Cardiac muscle cell (in vitro differentiated cells and primary cell): ENCODE measurements at regions not wholly inside any gene's neighbourhood (a gene's known extent, or its start where the extent isn't known, plus 50 kb on each side); places are given as distances from the start of the nearest gene placed in this dataset.

Experiments used
- DNase-seq, 2 donors: peaks; one replicate each; pipeline versions ENCODE4 v3.0.0 to v3.0.0-alpha.2; 2010 to 2017; ENCODE audit warnings: low read depth in 1 of 2, low spot score in 1 of 2
- H3K27ac ChIP-seq: fragments of 200-600 bp; sonication (generic); 2 replicates; pipeline ENCODE4 v1.5.1; 2016
- H3K27me3 ChIP-seq: fragments of 200-600 bp; sonication (generic); 2 replicates; pipeline ENCODE4 v1.6.0; 2016; ENCODE audit warnings: control low read depth
- H3K36me3 ChIP-seq: fragments of 200-600 bp; sonication (generic); 2 replicates; pipeline ENCODE4 v1.5.1; 2016; ENCODE audit warnings: control low read depth
- H3K4me1 ChIP-seq: fragments of 200-600 bp; sonication (generic); 2 replicates; pipeline ENCODE4 v1.8.1; 2017; ENCODE audit warnings: low read depth, mild to moderate bottlenecking, mixed run types
- H3K4me3 ChIP-seq: fragments of 200-600 bp; sonication (generic); 2 replicates; pipeline ENCODE4 v1.5.1; 2016; ENCODE audit warnings: mild to moderate bottlenecking
- H3K9me3 ChIP-seq: fragments of 200-600 bp; sonication (generic); 2 replicates; pipeline ENCODE4 v1.5.1; 2017; ENCODE audit warnings: low read depth, mild to moderate bottlenecking, control low read depth
- TF ChIP-seq, protein P1 (sequence below): IDR thresholded peaks from 2 replicates; pipeline ENCODE4 v1.5.1; 2012; ENCODE audit warnings: low read depth, mild to moderate bottlenecking, low read length

DNA sequence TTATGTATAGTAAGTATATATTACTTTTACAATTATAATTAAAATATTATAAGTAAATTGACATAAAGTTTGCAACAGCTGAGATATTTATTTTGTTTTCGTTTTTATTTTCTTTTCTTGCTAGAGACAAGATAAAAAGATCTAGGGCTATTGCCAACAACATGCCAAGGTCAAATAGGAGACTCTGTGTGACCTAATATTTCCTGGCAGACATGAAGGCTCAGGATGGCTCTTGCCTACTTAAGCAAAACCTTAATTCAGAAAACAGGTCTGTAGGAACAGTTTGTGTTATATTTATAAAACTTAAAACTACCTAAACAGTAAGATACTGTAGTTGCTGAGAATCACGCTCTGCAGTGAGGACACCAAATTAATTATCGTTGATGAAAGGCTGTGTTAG is 145.2 kb downstream of the RFC3 start:
- Histone ChIP-seq H3K27me3 (no peaks in the 10 kb centered on the region), H3K9me3 (no peaks in the 10 kb centered on the region), H3K36me3 (no peaks in the 10 kb centered on the region), H3K4me3 (no peak overlapping the region), H3K27ac (no peak overlapping the region), H3K4me1 (no peaks in the 10 kb centered on the region)
- TF ChIP-seq, protein P1, sequence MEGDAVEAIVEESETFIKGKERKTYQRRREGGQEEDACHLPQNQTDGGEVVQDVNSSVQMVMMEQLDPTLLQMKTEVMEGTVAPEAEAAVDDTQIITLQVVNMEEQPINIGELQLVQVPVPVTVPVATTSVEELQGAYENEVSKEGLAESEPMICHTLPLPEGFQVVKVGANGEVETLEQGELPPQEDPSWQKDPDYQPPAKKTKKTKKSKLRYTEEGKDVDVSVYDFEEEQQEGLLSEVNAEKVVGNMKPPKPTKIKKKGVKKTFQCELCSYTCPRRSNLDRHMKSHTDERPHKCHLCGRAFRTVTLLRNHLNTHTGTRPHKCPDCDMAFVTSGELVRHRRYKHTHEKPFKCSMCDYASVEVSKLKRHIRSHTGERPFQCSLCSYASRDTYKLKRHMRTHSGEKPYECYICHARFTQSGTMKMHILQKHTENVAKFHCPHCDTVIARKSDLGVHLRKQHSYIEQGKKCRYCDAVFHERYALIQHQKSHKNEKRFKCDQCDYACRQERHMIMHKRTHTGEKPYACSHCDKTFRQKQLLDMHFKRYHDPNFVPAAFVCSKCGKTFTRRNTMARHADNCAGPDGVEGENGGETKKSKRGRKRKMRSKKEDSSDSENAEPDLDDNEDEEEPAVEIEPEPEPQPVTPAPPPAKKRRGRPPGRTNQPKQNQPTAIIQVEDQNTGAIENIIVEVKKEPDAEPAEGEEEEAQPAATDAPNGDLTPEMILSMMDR, result no peak
- DNase-seq, result no peak

DNA sequence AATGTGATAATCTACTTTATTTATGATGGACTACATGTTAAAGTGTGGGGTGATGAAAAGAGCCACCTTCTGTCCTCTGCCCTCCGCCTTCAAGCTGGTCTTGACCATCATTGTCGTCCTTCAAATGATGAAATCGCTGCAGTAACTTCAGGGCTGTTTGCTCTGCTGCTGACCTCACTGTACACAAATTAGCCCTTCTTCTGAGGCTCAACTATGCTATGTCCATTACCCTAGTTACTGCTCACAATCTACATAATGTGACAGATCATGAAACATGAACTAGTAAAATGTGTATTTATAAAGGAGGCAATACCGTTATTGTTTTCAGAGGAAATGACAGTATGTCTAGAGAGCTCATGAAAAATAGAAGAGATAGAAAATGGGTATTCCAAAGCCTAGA is 145.9 kb downstream of the RFC3 start:
- H3K27me3 ChIP-seq, result no peaks in the 10 kb centered on the region

DNA sequence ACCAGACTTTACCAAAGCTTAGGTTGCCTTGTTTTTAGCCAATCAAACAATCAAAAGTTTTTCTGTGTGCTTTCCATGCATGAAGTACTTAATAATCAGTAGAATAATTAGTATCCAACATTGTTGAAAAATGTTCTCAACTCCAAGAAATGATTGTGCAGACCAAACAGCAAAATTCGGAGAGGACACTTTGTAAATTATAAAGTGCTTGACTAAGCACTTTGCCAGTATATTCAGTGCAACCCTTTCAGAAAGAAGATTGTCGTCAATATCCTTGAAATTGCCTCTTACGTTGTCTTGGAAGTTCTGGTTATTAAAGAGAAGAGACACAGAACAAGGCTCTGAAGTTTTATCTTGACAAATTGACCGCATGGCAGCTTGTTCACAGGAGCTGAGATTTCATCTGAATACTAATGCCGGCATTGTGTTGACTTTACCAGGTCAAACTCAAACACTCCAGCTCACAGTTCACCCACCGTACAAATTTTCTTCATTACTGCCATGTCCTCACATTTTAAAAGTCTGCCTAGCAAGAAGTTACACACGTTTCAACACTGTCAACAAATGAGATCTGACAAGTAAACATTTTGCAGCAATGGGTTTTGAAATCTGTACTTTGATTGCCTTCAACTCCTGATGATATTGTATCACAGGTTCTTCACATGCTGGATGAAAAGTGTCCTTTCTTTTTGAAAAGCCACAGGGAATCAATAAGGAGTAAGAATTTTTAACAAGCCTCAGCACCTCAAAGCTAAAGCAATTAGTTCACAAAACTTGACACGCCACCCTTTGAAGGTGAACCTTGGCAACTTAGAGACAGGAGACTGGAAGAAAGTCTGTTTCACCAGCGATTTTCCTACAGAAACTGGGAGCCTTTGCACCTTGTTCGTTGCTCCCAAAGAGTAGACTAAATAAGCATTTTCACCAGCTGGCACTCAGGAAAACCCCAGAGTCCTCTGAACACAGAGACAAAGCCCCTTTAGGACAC is 150.9 kb downstream of the RFC3 start:
- TF ChIP-seq, protein P1, result no peak
- Histone ChIP-seq H3K9me3 (no peaks in the 10 kb centered on the region), H3K4me3 (no peak overlapping the region), H3K27ac (no peak overlapping the region), H3K36me3 (no peaks in the 10 kb centered on the region), H3K27me3 (no peaks in the 10 kb centered on the region), H3K4me1 (no peaks in the 10 kb centered on the region)
- DNase-seq, result no peak

More for the DNA sequence above, 145.9 kb downstream of the RFC3 start:
- Histone ChIP-seq H3K4me1 (no peaks in the 10 kb centered on the region), H3K36me3 (no peaks in the 10 kb centered on the region), H3K27ac (no peak overlapping the region), H3K4me3 (no peak overlapping the region), H3K9me3 (no peaks in the 10 kb centered on the region)
- no peak for DNase-seq
- TF ChIP-seq, protein P1, result no peak

DNA sequence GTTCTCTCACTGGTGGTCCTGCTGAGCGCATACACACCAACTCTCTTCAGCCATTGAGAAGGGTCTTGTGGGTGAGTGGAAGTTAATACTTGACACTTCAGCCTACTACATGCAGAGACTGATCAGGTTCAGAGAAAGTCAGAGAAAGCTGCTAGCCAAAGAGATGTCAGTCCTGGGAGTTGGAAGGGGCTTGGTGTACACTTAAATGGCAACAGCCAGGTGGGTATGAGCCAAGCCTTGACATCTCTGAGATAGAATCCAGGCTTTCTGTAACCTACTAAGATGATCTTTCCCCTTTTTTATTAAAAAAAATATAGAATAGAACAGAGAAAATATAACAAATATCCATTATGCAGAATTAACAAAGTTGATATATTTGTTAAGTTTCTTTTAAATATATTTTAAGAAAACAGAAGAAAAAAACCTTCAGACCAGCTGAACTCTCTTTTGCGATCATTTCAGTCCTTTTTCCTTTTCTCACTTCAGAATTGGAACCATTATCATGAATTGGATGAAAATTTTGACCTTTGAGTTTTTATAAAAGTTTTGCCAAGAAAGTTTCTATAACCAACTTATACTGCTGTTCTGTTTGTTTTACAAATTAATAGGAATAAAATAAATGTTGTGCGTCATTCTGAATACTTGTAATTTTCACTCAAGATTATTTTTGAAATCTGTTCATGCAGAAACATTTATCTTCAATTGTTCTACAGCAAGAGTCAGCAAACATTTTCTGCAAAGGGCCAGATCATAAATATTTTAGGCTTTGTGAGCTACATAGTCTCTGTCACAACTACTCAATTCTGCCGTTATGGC is 153.0 kb downstream of the RFC3 start:
- no peaks in the 10 kb centered on the region for H3K36me3 ChIP-seq
- no peaks in the 10 kb centered on the region for H3K4me1 ChIP-seq
- no peaks in the 10 kb centered on the region for H3K9me3 ChIP-seq
- TF ChIP-seq, protein P1, result no peak
- no peak overlapping the region for H3K4me3 ChIP-seq
- DNase-seq, result no peak
- H3K27me3 ChIP-seq, result no peaks in the 10 kb centered on the region
- H3K27ac ChIP-seq, result no peak overlapping the region

DNA sequence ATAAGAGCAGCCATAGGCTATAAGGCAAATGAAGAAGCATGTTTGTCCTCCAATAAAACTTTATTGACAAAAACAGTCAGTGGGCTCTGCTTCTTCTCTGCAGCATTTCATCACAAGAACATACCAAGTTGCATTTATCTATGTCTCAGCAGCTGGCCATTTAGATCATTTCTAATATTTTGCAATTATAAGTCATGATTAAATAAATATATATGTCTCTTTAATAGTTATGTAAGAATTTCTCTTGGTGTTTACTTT is 153.5 kb downstream of the RFC3 start:
- Histone ChIP-seq H3K4me3 (no peak overlapping the region), H3K27me3 (no peaks in the 10 kb centered on the region), H3K27ac (no peak overlapping the region), H3K36me3 (no peaks in the 10 kb centered on the region), H3K9me3 (no peaks in the 10 kb centered on the region), H3K4me1 (no peaks in the 10 kb centered on the region)
- no peak for DNase-seq
- TF ChIP-seq, protein P1, result no peak
